ENCODE measurements at regions not wholly inside any gene's neighbourhood (a gene's known extent, or its start where the extent isn't known, plus 50 kb on each side); places are given as distances from the start of the nearest gene placed in this dataset.

- TF ChIP-seq, protein P1, sequence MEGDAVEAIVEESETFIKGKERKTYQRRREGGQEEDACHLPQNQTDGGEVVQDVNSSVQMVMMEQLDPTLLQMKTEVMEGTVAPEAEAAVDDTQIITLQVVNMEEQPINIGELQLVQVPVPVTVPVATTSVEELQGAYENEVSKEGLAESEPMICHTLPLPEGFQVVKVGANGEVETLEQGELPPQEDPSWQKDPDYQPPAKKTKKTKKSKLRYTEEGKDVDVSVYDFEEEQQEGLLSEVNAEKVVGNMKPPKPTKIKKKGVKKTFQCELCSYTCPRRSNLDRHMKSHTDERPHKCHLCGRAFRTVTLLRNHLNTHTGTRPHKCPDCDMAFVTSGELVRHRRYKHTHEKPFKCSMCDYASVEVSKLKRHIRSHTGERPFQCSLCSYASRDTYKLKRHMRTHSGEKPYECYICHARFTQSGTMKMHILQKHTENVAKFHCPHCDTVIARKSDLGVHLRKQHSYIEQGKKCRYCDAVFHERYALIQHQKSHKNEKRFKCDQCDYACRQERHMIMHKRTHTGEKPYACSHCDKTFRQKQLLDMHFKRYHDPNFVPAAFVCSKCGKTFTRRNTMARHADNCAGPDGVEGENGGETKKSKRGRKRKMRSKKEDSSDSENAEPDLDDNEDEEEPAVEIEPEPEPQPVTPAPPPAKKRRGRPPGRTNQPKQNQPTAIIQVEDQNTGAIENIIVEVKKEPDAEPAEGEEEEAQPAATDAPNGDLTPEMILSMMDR (IDR thresholded peaks at IDR 0.05), result no peak
- TF ChIP-seq POLR2A (IDR thresholded peaks at IDR 0.05), result no peak
Observed at GRCh38 chr2:7962161-7962560, 719.7 kb upstream of the ID2 start.
